GM21576 (cell line): ENCODE measurements at regions not wholly inside any gene's neighbourhood (a gene's known extent, or its start where the extent isn't known, plus 50 kb on each side); places are given as distances from the start of the nearest gene placed in this dataset.

ENCODE experiments used
- ATAC-seq: cut with Tn5 transposase; IDR thresholded peaks from one replicate; pipeline ENCODE4 v1.9.1; 2021; ENCODE audit warnings: mild to moderate bottlenecking, moderate library complexity; ENCODE audit not compliant: unreplicated experiment

- ATAC-seq: no peak
Observed at GRCh38 chr3:127384717-127385539, 97.1 kb upstream of the PRR20G start.

- no peak for ATAC-seq
Observed at GRCh38 chr3:127383656-127384179, 95.9 kb upstream of the PRR20G start.

- no peak for ATAC-seq
Observed at GRCh38 chr3:127377801-127378655, 90.2 kb upstream of the PRR20G start.

- ATAC-seq: no peak
Observed at GRCh38 chr3:127375151-127375930, 87.5 kb upstream of the PRR20G start.

- no peak for ATAC-seq
Observed at GRCh38 chr3:127374086-127375010, 86.5 kb upstream of the PRR20G start.

GRCh38 chr3:127373441-127374085 lies 85.7 kb upstream of the PRR20G start:
- ATAC-seq: no peak

GRCh38 chr3:127371846-127372245 lies 84.0 kb upstream of the PRR20G start:
- no peak for ATAC-seq

- no peak for ATAC-seq
Observed at GRCh38 chr3:127371334-127371733, 83.5 kb upstream of the PRR20G start.

- ATAC-seq: no peak
Observed at GRCh38 chr3:127370906-127371305, 83.1 kb upstream of the PRR20G start.

- no peak for ATAC-seq
Observed at GRCh38 chr3:127369356-127369935, 81.6 kb upstream of the PRR20G start.

- no peak for ATAC-seq
Observed at GRCh38 chr3:127368186-127369032, 80.6 kb upstream of the PRR20G start.

GRCh38 chr3:127367593-127367992 lies 79.7 kb upstream of the PRR20G start:
- ATAC-seq: no peak

GRCh38 chr3:127366383-127366782 lies 78.5 kb upstream of the PRR20G start:
- no peak for ATAC-seq

- ATAC-seq: no peak
Observed at GRCh38 chr3:127365163-127365798, 77.4 kb upstream of the PRR20G start.

GRCh38 chr3:127363891-127364290 lies 76.0 kb upstream of the PRR20G start:
- no peak for ATAC-seq

- no peak for ATAC-seq
Observed at GRCh38 chr3:127363171-127363570, 75.3 kb upstream of the PRR20G start.

- ATAC-seq: no peak
Observed at GRCh38 chr3:127360647-127361046, 72.8 kb upstream of the PRR20G start.

GRCh38 chr3:127358641-127359040 lies 70.8 kb upstream of the PRR20G start:
- ATAC-seq: no peak
